ENCODE measurements at regions not wholly inside any gene's neighbourhood (a gene's known extent, or its start where the extent isn't known, plus 50 kb on each side); places are given as distances from the start of the nearest gene placed in this dataset.

- no peak overlapping the region for H3K4me3 ChIP-seq
- ATAC-seq (no peak), DNase-seq (no peak)
- TF ChIP-seq CTCF (IDR thresholded peaks at IDR 0.05): no peak
- peaks cover 4% of the 10 kb centered on the region for H3K4me1 ChIP-seq (ENCODE audit: low read depth)
- no peaks in the 10 kb centered on the region for H3K36me3 ChIP-seq (ENCODE audit: low read depth)
- H3K9me3 ChIP-seq: no peaks in the 10 kb centered on the region
- intact Hi-C loops (cut with DNase I, micrococcal nuclease): loop anchor here (5.0 kb wide), 3 partner anchors 234 to 329 kb away; no protein-coding TSS in a partner anchor
These were observed 51.6 kb upstream of the SRGAP3 start for GRCh38 chr3:9301091-9301490.

GRCh38 chr3:9301798-9302197, 52.4 kb upstream of the SRGAP3 start:
- Histone ChIP-seq H3K36me3 (ENCODE audit: low read depth) (no peaks in the 10 kb centered on the region), H3K9me3 (no peaks in the 10 kb centered on the region), H3K4me1 (ENCODE audit: low read depth) (peaks cover 4% of the 10 kb centered on the region), H3K4me3 (no peak overlapping the region)
- DNase-seq (no peak), ATAC-seq (no peak)
- TF ChIP-seq CTCF (IDR thresholded peaks at IDR 0.05): no peak
- intact Hi-C loops (cut with DNase I, micrococcal nuclease): loop anchor here (5.0 kb wide), 3 partner anchors 234 to 329 kb away; no protein-coding TSS in a partner anchor

- peaks cover 4% of the 10 kb centered on the region for H3K4me1 ChIP-seq (ENCODE audit: low read depth)
- H3K36me3 ChIP-seq (ENCODE audit: low read depth): no peaks in the 10 kb centered on the region
- ATAC-seq: peak; percentile 98
- TF ChIP-seq CTCF (IDR thresholded peaks at IDR 0.05): peak; percentile 87
- intact Hi-C loops (cut with DNase I, micrococcal nuclease): loop anchor here (5.0 kb wide), 3 partner anchors 235 to 330 kb away; no protein-coding TSS in a partner anchor
- DNase-seq: peak; percentile 79 to 86 (median 85)
- H3K9me3 ChIP-seq: no peaks in the 10 kb centered on the region
- no peak overlapping the region for H3K4me3 ChIP-seq
These were observed 53.2 kb upstream of the SRGAP3 start for GRCh38 chr3:9302425-9303181.

GRCh38 chr3:9308298-9308990, 54.4 kb upstream of the THUMPD3 start:
- Histone ChIP-seq H3K4me1 (ENCODE audit: low read depth) (no peaks in the 10 kb centered on the region), H3K4me3 (no peak overlapping the region), H3K36me3 (ENCODE audit: low read depth) (no peaks in the 10 kb centered on the region), H3K9me3 (no peaks in the 10 kb centered on the region)
- DNase-seq: no peak
- intact Hi-C loops (cut with DNase I, micrococcal nuclease): no loop called here
- TF ChIP-seq CTCF (IDR thresholded peaks at IDR 0.05): no peak
- peak; percentile 34 for ATAC-seq

GRCh38 chr3:9310043-9310442, 52.8 kb upstream of the THUMPD3 start:
- Histone ChIP-seq H3K4me3 (no peak overlapping the region), H3K4me1 (ENCODE audit: low read depth) (no peaks in the 10 kb centered on the region), H3K36me3 (ENCODE audit: low read depth) (no peaks in the 10 kb centered on the region), H3K9me3 (no peaks in the 10 kb centered on the region)
- ATAC-seq (no peak), DNase-seq (no peak)
- no peak for TF ChIP-seq CTCF (IDR thresholded peaks at IDR 0.05)
- intact Hi-C loops (cut with DNase I, micrococcal nuclease): no loop called here

Measured in mucosa of descending colon (tissue), 3 donors.